Skeletal muscle cell (primary cell): ENCODE measurements at regions not wholly inside any gene's neighbourhood (a gene's known extent, or its start where the extent isn't known, plus 50 kb on each side); places are given as distances from the start of the nearest gene placed in this dataset.

Source experiments
- DNase-seq: peaks from one replicate; pipeline ENCODE4 v3.0.0-alpha.2; 2010; ENCODE audit warnings: low read depth
- H3K4me3 ChIP-seq: 2 replicates; pipeline ENCODE4 v1.5.1; 2011; ENCODE audit warnings: low read depth, mild to moderate bottlenecking, control low read depth, low read length, moderate library complexity

DNA sequence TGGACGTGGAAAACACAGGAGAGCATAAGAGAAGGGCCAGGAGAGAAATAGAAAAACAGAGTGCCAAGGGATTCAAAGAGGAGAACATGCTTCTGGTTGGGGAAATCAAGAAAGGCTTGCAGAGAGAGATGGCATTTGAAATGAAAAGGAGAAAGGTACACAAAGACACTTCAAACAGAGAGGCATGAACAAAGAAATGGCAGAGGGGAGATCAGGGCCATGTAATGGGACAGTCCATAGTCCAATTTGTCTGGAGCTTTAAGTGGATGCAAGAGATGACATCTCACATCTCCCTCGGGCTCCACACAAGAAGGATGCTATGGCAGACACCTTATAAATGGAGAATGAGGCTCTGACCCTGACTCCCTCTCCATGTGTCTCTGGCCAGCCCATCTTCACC lies 331.1 kb downstream of the MLLT3 start:
- H3K4me3 ChIP-seq = no peak overlapping the region
- DNase-seq = no peak

DNA sequence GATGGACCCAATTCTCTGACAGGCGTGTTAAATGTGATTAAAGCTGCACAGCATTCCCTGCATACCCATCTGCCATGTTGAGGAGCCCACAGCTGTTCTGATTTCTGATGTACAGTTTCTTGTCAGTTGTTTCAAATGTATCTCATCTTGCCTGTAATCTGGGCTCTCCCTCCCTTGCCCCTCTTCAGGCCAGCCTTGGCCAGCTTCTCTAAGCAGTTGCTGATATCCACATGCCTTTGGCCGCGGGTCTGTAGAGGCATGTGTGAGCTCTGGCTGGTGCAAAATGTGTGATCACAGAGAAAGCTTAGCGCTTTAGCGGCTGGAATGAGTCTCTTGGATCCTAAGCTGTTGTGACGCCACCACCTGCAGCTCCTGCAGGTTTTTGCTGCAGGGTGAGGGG lies 332.0 kb downstream of the MLLT3 start:
- no peak for DNase-seq

DNA sequence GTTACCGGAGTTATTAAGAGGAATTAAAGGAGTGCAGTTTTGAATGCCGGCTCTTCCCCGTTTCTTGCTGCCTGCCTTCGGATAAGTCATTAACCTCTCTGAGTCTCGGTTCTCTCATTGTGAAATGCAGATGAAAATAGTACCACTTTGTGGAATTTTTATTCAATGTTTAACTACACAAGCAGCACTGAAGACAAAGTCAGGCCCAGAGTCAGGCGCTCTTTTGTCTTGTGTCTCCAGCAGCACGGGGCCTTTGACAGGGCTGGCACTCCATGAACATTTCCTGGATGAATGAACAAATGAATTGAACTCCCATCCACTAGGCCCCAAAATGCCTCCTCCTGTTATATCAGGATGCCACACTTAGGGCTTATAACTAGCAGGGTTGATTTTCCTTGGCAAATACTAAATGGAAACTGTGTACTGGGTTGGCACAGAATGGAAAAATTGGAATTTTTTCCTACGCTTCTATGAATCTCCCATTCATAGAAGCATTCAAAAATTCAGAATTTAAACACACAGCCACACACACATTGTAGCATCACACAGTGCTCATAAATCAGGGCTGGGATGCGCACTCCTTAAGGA lies 332.8 kb downstream of the MLLT3 start:
- H3K4me3 ChIP-seq = no peak overlapping the region
- DNase-seq = no peak

More for the DNA sequence above, 332.0 kb downstream of the MLLT3 start:
- no peak overlapping the region for H3K4me3 ChIP-seq

DNA sequence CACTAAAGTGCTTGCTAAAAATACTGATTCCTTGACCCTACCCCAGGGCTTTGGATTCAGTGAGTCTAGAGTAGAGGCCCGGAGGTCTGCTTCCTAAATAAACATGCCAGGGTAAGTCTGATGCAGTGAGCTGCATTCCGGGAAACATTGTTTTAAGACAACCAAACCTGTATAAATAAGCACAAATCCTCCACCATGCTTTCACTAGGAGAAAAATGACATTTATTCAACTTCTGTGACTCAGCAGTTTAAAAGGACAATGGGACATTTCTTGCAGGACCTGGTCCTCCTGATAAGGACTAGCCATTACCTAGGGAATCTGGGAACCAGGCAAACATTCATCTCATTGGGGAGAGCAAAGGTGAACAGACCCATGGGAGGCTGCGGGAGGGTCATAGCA lies 335.3 kb downstream of the MLLT3 start:
- H3K4me3 ChIP-seq = no peak overlapping the region
- DNase-seq = no peak

DNA sequence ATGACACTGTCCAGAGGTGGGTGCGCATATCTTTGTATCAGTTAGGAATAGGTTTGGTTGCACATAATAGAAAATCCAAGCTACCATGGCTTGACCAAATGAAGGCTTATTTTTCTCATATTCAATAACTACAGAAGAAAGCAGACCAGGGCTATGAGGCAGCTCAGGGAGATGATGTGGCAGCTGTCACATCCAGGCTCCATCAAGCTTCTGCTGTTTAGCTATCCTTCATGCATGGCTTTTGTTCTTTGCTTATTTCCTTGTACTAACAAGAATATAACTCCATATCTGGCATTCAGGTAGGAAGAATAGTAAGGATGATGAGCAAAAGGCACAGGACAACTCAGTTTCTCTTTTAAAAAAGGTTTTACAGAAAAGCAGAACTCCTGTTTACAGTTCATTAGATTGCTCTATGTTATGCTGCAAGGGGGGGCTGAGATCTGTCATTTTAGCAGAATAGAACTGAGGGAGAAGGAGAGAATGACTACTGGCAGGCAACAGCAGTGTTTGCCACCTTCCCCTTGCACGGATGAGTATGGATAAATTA lies 336.1 kb downstream of the MLLT3 start:
- H3K4me3 ChIP-seq = no peak overlapping the region
- no peak for DNase-seq

DNA sequence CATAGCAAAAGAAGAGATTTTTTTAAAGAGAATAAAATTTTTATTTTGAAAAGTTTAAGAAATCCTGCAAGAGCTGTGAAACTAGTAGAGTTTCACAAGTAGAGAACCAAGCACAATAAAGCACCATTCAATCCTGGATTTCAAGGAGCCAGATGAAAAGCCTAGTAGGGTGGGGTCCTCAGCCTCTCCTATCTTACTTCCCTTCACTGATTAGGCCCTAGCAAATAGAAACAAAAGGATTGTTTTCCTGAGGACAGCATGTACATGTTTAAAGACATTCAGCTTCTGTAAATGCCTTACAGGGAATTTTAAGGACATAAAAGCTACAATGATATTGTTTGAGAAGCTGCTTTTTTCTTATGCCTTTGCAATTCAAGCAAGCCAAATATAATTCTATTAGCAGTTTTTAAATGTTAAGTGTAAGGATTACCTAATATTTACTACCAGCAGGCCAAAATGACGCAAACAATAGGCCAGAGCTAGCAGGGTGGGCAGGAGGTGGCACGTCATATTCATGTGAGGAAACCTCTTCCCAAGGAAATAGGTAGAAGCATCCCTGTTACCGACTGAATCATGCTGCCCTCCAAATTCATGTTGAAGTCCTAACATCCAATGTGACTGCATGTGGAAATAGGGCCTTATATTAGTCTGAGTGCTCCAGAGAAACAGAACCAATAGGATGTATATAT lies 337.6 kb downstream of the MLLT3 start:
- DNase-seq = no peak
- no peak overlapping the region for H3K4me3 ChIP-seq

DNA sequence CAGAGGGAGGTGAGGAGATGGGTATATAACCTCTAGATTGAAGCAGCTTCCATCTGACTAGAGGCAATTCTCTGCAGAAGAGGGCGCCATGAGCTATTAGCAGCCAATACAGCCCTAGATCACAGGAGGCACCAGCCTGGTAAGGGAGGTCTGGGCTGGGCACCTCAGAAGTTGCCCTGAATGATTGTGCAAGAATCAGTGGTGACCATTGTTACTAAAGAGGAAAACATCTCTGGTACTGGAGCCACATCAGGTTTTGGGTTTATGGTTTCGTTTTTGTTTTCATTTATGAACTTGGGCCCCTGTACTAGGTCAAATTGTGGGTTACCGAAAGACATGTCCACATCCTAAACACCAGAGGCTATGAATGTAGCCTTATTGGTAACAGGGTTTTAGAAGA lies 342.0 kb downstream of the MLLT3 start:
- no peak overlapping the region for H3K4me3 ChIP-seq
- DNase-seq = no peak

DNA sequence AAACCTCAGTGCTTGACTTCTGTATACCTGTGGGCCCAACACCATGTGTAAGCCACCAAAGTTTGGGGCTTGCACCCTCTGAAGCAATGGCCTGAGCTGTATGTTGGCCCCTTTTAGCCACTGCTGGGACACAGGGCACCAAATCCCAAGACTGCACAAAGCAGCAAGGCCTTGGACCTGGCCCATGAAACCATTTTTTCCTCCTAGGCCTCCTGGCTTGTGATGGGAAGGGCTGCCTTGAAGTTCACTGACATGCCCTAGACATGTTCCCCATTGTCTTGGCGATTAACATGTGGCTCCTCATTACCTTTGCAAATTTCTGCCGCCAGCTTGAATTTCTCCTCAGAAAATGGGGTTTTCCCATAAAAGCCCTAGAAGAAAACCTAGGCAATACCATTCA lies 345.5 kb downstream of the MLLT3 start:
- no peak for DNase-seq
- H3K4me3 ChIP-seq = no peak overlapping the region

DNA sequence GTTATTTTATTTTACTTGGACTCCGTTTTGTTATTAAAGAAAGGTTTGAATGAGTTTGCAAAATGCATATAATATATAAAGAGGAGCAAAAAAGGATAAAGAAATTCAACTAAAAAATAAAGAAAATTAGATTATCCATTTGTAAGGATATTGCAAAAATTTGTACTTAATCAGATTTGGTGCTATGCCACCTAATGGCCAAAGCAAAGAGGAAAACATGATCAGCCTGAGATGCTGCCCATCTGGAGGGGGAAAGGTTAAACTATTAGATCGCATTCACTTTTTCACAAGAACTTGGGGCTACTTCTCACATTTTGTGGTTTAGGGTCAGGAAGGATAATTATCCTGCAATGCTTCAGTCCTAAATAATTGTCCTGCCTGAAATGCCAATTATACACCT lies 350.6 kb downstream of the MLLT3 start:
- H3K4me3 ChIP-seq = no peak overlapping the region
- DNase-seq = no peak

DNA sequence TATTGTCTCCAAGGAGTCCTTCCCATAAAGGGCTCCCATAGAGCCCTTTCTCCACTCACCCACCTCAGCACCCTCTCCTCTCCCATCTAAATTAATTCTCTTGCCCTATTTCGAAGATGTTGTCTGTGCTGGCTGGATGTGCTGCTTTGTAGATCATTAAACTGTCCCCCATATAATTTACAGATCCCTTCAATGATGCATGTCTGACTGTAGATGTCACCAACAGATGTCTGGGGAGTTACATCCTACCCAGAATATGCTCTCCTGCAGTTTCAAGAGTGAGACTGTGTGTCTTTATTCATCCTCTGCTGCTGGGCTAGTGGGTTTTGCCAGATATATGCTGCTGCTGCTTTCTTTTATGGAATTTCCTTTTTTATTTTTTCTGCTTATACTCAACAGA lies 351.2 kb downstream of the MLLT3 start:
- no peak overlapping the region for H3K4me3 ChIP-seq
- peak; percentile 54 for DNase-seq

DNA sequence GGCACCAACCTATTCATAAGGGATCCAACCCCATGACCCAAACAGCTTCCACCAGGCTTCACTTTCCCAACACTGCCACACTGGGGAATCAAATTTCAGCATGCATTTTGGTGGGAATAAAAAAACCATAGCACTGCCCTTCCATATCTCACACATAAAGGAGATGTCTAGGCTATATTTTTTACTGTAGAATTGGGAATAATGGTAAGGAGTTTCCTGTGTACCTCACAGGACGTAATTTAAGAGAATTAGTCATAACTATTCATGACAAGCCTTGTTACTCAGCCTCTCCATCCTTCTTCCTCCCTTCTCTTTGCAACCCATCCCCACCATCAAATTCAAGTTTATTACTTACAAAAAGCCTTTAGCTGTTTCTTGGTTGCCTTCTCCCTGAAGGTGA lies 352.1 kb downstream of the MLLT3 start:
- no peak overlapping the region for H3K4me3 ChIP-seq
- DNase-seq = no peak

DNA sequence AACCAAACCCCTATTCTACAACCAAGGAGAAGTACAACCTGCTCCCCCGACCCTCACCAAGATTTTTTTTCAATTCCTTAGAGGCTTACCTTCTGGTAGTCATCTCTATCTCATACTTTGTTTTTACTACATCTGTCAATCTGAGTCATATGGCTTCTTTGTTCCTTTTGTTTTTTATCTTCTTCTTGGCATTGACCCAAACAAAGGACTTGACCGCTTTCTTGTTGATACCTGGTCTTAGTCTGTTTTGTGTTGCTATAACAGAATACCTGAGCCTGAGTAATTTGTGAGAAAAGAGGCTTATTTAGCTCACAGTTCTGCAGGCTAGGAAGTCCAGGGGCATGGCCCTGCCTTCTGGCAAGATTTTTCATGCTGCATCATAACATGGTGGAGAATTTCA lies 352.7 kb downstream of the MLLT3 start:
- no peak overlapping the region for H3K4me3 ChIP-seq
- DNase-seq = no peak

DNA sequence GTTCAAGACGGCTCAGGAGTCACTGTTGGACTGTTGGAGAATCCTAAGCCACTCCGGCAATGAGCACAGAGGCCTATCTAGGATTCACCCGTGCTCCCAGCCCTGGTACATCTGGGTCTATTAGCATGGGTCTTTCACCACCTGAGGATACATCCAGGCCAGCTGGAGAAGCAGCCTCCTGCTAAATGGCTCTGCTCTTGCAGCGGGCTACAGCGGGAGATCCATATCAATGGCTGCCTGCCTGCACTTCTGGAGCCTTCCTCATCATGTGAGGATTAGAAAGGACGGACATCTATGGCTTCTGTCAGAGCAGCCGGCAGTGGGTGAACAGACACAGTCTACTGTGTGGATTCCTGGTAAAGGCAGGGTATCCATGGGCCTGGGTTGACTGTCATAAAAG lies 357.4 kb downstream of the MLLT3 start:
- no peak overlapping the region for H3K4me3 ChIP-seq
- no peak for DNase-seq

DNA sequence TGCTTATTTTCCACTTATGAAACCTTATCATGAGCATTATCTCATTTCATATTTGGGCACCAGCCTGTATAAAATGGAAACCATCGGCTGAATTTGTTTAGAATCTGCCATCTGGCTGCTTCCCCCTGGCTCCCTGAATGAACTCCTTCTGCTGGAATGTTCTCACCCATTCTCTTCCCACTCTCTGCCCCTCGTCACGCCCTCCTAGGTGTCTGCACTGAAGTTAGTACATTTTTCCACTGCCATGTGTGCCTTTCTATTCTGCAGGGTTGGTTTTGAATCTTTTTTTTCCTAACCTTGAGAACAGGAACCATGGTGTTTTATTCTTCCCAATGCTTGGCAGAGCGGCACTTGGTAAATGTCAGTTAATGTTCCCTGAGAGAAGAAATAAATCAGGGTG lies 359.7 kb downstream of the MLLT3 start:
- no peak for DNase-seq
- H3K4me3 ChIP-seq = no peak overlapping the region

DNA sequence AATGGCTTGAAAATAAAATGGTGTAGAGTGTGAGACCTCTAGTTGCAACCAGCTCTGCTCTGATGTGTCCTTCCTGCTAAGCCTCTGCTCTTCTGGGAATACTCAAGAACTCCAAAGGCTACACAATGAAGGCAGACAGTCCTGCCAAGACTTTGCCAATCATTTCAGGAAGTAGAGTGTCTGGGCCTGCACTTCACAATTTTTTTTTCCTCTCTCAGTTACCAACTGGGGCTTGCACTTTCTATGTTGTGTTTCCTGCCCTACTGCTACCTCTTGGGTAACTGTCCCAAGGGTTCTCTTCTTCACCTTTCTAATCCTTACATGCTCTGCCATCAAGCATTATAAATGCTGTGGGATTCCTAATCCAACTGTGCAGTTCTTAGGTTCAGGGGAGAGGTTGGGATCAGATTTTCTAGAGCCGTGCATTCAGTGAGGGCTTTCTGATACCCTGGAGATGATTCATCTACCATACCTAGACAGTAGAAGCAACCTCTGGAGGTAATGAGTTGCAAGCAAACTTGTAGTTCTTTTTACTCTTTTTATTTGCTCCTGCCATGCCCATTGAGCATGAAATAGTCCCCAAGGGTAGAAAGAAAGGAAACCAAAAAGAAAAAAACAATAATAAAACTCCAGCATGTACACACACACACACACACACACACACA lies 365.9 kb downstream of the MLLT3 start:
- DNase-seq = no peak
- H3K4me3 ChIP-seq = no peak overlapping the region

DNA sequence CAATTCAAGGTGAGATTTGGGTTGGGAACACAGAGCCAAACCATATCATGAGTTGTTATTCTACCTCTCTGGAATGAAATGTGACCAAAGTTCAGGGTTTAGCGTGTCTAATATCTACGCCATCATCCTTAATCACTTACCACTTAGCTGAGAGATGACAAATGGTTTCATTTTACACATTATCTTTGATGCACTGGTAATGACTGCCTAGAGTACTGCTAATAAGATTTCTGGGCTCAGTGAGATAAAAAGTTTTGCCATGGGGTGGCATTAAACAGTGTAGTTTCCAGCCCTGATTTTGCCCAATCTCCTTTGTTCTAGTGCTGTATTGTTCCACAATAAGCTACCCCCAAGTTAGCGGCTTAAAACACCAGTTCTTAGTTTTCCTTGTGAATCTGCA lies 367.2 kb downstream of the MLLT3 start:
- no peak overlapping the region for H3K4me3 ChIP-seq
- no peak for DNase-seq

DNA sequence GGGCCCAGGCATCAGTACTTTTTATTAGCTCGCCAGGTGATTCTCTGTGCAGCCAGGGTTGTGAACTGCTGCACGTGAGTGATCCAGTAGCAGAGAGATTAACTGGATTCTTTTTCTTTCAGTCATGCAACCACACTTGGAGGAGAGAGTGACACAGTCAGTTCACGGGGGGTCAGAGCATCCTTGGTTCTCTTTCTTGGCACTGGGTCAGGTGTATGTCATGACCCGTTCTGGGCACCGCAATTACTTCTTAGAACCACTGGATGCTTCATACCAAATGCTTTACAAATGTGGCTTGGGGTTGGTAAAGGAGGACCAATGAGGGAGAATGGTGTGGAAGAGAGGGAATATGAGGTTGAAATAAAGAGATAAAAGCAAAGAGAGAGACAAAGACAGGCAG lies 368.7 kb downstream of the MLLT3 start:
- DNase-seq = no peak
- H3K4me3 ChIP-seq = no peak overlapping the region

DNA sequence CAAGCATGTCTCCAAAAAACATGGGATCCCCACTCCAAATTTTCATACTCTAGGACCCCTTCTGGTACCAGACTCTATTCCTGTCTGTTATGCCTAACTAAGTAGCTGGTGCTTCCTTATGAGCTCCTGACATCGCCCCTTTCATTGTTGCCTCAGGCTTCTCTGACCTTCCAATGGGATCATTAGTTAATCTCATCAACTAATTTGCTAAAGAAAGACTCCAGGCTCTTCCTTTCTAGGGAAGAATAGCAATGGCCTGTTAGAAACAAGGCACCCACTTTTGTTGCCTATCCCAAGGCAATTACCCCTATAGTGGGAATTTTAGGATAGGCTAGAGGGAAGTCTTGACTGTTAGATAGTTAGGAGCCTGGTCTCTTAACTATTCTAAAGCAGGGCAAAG lies 369.5 kb downstream of the MLLT3 start:
- H3K4me3 ChIP-seq = no peak overlapping the region
- DNase-seq = no peak

DNA sequence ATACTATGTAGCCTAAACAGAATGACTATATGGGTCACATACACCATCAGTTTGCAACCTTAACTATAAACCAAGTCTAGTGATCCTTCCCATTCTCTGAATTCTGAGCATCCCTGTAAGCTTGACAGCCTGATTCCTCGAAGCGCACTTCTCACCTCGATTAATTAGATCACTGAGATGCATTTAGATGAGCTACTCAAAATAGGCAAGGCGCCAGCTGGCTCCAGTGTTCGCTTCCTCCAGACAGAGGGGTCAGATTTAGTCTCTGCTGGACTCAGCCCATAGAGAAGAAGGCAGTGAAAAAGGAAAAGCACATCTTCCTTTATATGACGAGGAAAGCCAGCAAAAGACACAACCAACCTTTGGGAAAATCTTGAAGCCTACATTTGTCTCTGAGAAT lies 371.5 kb downstream of the MLLT3 start:
- no peak overlapping the region for H3K4me3 ChIP-seq
- DNase-seq = no peak

DNA sequence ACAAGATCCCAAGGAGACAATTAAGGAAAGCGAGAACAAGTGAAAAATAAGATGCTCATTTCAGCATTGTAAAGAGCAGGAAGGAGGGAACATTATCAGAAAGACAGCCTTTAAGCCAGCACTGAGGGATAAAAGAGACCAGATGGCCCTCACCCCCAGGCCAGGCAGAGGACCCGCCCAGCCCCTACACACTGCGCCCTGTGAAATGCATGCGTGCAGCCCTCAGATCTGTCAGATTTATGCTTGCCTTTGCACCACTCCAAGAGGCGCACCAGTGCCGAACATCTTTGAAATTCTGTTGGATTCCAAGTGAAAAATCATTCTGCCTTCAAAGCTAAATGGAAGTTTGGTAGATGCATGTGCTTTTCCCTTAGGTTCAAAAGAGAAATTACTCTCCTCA lies 378.0 kb downstream of the MLLT3 start:
- no peak for DNase-seq
- no peak overlapping the region for H3K4me3 ChIP-seq

DNA sequence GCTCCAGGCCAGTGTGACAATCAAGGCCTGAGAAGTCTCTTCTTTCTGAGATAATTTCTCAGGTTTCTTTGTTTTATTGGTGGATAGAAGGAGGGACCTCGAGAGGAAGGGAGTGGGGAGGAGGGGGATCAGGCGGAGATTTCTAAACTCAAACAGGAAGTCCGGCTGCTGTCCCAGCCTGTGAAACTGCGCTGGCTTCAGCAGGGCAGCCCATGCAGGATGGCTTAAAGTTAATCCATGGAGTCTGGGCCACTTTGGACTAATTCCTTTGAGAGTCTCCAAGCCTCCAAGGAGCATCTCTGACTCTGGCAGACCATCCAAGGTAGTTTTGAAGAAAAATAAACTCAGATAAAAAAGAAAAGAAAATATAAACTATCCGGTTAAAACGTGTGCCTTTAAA lies 378.5 kb downstream of the MLLT3 start:
- DNase-seq = no peak
- H3K4me3 ChIP-seq = no peak overlapping the region
